ENCODE measurements at regions not wholly inside any gene's neighbourhood (a gene's known extent, or its start where the extent isn't known, plus 50 kb on each side); places are given as distances from the start of the nearest gene placed in this dataset.

DNA sequence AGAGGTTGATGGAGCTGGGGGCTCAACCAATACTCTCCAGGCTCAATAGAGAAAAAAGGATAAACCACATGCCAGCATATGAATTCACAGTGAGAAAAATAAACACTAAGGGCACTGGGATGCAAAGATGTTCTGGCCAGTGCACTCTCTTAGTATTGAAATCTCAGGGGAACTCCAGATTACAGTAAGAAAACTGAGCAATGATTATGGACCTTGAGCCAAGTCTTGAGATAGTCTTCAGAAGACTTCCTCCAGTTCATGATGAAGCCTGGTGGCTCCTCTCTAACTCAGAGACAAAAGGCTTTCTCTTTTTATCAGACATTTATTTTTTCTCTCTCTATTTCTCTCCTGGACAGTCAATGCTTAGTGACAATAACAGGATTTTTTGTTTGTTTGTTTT lies 139.8 kb upstream of the SPEF2 start:
- DNase-seq = no peak

DNA sequence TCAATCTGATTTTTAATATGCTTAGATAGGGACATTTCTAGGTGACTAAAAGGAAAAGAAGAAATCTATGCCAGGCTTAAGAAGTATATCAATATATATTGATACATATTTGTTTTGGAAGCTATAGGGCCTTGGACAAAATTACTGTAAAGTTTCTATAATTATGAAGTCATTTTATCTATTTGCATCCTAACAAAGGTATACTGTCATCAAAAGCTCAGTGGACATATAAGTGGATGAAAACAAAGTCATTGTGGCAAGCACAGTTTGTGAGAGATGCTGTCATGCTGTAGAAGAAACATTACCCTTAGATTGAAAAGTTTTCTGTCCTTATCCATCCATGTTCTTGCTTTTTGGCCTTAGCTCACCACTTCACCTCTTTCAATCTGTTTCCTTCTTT lies 140.3 kb upstream of the SPEF2 start:
- DNase-seq = no peak

- no peak for DNase-seq
Observed at GRCh38 chr5:35476797-35477196, 140.9 kb upstream of the SPEF2 start.

DNA sequence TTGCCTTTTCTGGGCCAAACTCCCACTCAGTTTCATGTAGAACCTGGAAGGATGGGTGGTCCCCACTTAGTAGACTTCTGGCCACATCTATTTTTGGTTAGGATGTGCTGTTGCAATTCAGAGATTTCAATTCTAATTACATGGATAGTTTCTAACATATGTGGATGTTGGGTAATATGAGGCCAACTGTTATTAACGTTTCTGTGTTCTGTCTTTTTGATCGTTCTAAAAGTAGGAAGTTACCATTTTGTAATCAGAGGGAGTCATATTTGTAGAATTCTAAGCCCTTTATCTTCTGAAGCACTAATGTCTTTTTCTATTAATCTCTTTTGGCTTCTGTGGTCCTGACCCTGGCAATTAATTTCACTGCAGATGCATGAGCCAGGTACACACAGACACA lies 141.6 kb upstream of the SPEF2 start:
- DNase-seq = no peak

DNA sequence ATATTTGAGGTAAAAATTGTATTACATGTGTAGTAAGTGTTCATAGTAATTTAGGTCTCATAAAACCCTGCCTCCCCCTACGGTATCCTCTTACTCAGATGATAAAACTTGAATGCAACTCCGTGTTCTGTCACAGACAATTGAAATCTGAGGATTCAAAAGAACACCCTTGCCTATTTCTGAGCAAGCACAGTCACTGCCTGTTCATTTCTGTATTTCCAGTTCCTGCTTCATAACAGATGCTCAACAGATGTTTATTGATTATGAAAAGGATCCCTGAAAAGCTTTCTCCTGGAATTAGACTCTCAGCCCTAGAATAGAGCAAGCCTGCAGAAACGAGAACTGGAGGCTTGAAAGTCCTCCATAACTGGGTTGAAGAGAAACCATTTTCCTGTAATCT lies 144.1 kb upstream of the SPEF2 start:
- no peak for DNase-seq

DNA sequence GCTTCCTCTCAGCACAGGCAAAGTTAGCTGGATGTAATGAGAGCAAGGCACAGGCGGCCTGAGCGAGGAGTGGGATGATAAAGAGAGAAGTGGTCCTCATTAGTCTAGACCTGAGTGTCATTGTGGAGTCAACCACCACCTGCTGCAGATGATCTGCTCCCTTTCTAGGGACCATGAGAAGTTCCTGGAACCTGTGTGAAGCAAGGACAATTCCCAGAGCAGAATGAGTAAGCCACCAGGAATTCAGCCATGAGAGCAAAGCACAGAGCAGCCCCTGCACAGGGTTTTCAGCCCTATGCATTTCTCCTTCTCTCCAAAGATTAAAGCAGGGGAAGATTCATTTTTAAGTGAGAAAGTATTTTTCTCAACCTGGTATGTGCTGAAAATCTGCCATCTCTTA lies 146.8 kb upstream of the SPEF2 start:
- DNase-seq = no peak

GRCh38 chr5:35468811-35469210 lies 148.9 kb upstream of the SPEF2 start:
- no peak for DNase-seq

- DNase-seq = no peak
Observed at GRCh38 chr5:35466746-35467145, 150.9 kb upstream of the SPEF2 start.

DNA sequence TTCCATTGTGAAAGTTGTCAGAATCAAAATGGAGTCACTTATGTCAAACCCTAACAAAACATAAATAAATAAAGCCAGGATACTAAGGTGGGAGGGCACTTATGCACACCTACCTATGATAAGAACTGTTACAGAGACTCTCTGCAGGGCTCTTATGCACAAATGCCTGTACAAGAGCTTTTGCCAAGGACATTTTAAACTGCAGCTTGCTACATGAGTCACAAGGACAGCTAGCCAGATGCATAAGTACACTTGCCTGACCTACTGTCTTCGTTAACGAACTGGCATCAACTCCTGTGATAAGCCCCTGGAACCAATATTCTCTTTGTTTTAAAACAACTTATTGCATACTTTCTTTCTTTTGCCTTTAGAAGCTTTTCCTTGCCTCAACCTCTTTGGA lies 152.9 kb upstream of the SPEF2 start:
- DNase-seq = no peak

GRCh38 chr5:35461530-35461929 lies 156.1 kb upstream of the SPEF2 start:
- DNase-seq = no peak

DNA sequence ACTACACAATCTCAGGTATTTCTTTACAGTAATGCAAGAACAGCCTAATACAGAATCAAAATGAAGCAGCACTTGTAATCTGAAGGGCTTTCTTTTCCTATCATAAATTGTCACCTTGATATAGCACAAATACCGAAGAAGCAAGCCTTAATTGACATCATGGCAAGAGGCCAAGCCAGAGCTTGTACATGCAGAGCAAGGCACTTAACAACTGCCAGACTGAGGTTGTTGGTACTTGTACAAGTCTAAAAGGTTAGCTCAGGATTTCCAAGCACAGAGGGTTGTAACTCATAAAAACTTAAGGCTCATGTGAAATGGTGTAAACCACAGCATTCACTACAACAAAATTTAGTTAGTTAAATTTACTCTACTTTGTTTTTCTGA lies 158.8 kb upstream of the SPEF2 start:
- DNase-seq = no peak

- DNase-seq = no peak
Observed at GRCh38 chr5:35457912-35458823, 159.5 kb upstream of the SPEF2 start.

DNA sequence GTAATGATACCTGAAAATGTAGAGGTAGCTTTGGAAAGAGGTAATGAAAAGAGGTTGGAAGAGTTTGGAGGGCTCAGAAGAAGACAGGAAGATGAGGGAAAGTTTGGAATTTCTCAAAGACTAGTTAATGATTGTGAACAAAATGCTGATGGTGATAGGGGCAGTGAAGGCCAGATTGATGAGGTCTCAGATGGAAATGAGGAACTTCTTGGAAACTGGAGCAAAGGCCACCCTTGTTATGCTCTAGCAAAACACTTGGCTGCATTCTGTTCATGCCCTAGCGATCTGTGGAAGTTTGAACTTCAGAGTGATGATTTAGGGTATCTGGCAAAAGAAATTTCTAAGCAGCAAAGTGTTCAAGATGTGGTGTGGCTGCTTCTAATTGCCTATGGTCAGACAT lies 161.2 kb upstream of the SPEF2 start:
- DNase-seq = no peak

DNA sequence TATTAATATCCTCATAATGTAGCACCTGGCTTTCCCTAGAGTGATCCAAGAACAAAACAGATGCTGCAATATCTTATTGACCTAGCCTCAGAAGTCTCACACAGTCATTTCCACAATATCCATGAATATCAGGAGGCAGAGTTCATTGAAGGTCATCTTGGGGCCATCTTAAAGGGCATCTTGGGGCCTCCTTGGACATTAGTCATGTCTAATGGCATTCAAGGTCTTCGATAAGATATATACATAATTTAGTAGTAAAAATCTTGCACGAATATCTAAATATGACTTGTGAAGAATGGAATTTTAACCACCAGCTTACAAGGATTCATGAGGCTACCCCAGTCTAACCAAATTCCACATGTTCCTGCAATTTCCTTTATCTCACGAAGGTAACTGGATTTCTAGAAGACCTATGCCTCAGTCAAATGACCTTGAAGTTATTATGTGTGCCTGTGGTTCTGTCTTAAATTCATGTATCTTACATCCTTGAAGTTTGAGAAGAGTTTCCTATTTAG lies 163.6 kb upstream of the SPEF2 start:
- DNase-seq = no peak

GRCh38 chr5:35443803-35444595 lies 173.7 kb upstream of the SPEF2 start:
- DNase-seq = no peak

GRCh38 chr5:35442885-35443639 lies 174.6 kb upstream of the SPEF2 start:
- no peak for DNase-seq

DNA sequence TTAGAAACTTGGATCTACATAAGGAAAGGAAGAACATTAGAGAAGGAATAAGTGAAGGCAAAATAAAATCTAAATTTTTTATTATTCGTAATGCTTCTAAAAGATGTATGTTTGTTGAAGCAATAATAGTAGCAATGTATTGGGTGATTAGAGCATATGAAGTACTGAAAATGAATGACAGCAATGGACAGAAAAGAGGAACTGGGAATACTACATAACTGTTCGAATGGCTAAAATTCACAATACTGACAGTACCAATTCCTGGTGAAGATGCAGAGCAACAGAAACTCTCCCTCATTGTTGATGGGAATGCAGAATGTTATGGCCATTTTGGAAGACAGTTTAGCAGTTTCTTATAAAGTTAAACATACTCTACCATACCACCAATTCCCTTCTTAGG lies 177.3 kb upstream of the SPEF2 start:
- no peak for DNase-seq

GRCh38 chr5:35438786-35439185 lies 178.9 kb upstream of the SPEF2 start:
- no peak for DNase-seq

- no peak for DNase-seq
Observed at GRCh38 chr5:35438288-35438687, 179.4 kb upstream of the SPEF2 start.

DNA sequence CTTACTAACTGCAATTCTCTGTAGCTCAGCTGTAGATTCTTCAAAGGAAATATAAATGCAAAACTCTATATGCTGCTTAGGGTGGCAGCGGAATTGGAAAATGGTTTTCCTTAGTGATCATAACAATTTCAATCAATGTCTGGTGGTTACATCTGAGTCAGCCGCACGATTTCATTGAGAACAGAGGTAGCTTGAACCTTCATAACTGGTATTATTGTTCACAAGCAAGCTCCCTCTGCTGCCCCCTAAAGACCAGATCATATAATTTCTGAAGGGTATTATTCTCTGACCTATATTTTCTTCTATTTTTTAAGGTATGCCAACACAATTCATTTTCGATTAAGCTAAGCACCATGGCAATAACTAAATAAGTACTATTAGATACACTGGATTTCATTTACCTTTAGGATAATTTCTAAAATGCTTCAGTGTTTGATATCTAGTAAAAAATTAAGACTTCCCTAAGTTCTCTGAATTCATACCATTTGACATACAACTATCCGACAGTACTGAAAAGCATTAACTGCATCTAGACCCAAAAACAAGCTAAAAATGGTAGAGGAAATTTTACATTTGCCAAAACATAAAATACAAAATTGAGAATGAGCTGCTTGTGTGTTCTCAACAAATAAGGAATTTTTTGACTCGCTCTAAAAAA lies 181.1 kb upstream of the SPEF2 start:
- no peak for DNase-seq

- no peak for DNase-seq
Observed at GRCh38 chr5:35430381-35431162, 187.1 kb upstream of the SPEF2 start.

DNA sequence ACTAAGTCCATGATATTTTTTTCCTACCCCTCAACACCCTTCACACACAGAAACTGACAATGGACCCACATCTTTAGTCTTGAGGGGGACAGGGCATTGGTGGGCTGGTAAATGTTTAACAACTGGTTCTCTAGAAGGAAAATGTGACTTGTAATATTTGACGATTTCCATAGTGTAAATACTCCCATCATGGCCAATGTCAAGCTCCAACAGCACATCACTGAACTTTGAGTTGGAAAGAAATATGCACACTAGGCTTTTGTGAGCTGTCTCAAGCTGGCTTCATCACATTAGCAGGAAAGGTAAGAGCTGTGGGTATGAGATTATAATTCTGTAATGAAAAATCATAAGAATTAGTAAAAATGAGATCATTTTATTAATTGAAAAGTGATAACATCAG lies 189.9 kb upstream of the PRLR start:
- DNase-seq = no peak
